Germinal center (tissue), 1 donor: ENCODE measurements at regions not wholly inside any gene's neighbourhood (a gene's known extent, or its start where the extent isn't known, plus 50 kb on each side); places are given as distances from the start of the nearest gene placed in this dataset.

Source experiments
- DNase-seq: peaks from one replicate; pipeline ENCODE4 v3.0.0; 2012; ENCODE audit warnings: mixed read lengths, low spot score

DNA sequence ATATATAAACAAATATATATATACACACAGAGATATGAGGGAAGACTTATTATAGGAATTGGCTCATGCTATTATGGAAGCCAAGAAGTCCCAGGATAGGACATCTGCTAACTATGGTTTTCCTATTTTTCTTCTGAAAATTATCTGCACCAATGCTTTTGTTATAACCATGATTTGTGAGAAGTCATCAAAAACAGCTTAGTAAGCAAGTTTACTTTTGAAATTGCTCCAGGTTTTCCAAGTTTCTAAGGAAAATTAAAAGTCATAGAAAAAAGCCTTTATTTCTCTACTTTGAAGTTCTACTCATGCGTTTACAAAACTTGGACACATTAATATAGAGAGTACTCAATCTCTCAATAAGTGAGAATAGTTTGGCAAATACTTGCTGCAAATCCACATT is 213.1 kb downstream of the TRAM1L1 start:
- DNase-seq = no peak

DNA sequence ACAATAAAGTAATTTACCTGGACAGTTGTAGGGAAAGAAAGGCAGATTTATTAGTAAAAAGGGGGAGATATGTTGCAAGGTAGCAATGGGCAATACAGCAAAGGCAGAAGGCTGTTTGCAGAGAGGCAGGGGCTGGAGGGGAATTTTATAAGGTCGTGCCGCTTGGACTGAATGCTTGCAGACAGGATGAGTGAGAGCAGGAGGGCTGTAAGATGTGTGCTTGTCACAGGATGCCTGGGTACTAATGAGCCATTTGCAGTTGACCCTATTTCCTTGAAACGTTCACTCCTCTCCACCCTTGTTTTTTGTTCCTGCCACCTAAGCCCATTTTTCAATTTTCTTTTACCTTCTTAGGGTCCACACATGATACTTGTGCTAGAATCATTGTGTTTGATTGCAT is 214.7 kb downstream of the TRAM1L1 start:
- DNase-seq = no peak

DNA sequence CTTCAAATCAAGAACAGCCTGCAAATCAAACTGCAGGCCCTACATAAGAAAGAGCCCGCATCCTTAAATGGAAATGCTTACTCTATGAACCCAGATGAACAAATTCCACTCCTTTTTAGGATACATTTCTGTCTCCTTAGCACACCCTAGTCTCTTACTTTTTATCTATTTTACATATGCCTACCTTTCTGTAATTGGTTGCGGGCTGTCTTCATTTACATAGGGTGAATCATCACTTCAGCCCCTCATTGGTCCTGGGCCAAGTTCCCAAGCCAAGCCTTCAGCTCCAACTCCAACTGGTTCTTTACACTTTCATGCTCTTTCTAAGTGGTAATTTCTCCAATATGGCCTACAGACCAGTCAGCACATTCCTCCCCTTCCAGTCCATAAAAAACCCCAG is 219.3 kb downstream of the TRAM1L1 start:
- no peak for DNase-seq

DNA sequence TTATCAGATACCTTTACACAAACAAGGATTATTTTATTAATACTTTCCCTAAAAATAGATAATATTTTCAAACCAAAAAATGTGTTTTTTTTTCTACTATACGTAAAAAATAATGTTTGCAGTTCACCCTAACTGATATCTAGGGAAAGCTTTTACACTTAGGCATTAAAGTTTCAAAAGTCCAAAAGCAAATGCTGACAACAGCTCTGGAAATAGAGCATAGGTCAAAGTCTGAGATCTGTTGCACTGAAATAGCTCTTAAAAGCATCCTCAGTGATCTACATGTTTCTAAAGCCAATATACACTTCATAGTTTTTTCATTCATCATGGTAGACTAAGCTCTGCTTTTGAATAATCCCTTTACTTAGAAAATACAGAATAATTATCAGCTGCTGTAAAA is 222.8 kb downstream of the TRAM1L1 start:
- DNase-seq = no peak

- DNase-seq = no peak
Observed at GRCh38 chr4:116860891-116861290, 224.5 kb downstream of the TRAM1L1 start.

DNA sequence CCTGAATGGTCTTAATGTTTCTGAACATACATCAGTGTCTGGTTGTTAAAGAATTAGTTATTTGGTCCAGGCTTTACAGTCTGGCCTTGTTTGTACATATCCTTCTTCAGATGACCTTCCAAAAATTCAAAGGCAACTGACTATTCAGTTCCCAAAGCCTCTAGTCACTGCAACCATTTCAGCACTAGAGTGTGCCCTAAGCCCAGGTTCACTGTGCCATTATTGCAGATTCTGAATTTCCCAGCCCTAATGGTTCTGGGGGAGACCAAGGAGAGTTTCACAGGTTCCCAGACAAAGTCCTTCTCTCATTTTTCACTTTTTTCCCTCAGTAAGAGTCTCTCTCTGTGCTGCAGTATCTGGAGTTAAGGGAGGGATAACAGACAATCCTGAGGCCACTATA is 235.8 kb downstream of the TRAM1L1 start:
- DNase-seq = no peak

GRCh38 chr4:116847616-116848015 is 237.8 kb downstream of the TRAM1L1 start:
- no peak for DNase-seq

GRCh38 chr4:116839826-116840225 is 245.6 kb downstream of the TRAM1L1 start:
- DNase-seq = no peak

DNA sequence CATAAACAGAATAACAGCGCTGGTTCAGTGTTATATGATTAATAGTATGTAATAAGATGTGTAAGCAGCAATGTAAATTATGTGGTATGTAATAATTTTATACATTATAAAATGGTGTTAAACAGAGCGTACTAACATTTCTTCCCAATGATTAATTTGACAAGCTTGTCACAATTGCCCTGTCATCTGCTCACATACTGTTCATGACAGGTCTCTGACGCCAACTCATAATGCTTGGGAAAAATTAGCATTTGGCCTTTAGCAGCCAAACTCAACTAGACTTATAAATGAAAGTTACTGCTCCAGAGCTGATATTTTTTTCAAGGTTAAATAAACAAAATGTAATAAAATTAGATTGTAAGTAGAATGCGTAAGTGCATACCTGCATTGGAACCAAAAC is 246.8 kb downstream of the TRAM1L1 start:
- no peak for DNase-seq

DNA sequence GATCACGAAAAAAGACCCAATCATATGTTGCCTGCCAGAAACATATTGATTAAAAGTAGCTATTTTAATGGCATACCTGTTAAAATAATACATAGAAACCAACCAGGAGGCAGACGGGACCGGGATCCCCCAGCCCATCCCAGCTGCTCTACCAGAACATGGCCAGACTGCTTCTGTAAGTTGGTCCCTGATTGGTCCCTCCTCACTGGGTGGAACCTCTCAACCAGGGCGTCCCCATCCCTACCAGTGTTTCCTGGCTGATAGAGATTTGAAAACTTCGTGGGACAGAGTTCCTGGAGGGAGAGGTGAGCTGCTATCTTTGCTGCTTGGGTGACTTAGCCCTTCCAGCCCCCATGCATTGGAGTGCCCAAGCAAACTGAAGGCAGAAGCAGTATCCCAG is 256.2 kb downstream of the TRAM1L1 start:
- DNase-seq = no peak

DNA sequence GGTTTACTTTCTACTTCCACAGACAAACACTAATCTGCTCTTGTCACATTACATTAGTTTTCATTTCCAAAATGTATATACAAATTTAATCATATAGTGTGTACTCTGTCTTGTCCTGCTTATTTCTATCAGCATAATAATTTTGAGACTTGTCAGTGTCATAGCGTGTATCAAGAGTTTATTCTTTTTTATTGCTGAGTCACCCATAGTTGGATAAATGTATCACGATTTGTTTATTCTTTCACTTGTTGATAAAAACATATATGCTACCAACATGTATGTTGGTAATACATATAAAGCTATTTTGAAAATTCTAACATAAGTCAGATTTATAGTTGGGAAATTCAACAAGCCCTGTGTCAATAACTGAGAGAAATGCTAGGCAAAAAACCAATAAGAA is 261.2 kb downstream of the TRAM1L1 start:
- no peak for DNase-seq

DNA sequence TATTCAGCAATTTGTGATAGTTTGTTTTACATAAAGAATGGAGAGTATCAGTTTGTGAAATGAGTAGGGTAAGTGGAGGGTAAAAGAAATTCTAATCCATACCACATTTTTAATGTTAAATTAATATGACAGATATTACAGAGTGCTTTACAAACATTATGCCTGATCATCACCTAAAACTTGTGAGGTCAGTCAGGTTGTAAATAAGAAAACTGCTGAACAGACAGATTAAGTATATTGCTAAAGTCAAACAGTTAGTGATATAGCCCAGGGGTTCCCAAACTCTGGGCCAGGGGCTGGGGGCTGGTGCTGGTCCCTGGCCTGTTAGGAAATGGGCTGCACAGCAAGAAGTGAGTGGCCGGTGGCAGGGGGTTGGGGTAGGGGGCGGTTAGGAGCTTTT is 273.6 kb downstream of the TRAM1L1 start:
- DNase-seq = no peak

DNA sequence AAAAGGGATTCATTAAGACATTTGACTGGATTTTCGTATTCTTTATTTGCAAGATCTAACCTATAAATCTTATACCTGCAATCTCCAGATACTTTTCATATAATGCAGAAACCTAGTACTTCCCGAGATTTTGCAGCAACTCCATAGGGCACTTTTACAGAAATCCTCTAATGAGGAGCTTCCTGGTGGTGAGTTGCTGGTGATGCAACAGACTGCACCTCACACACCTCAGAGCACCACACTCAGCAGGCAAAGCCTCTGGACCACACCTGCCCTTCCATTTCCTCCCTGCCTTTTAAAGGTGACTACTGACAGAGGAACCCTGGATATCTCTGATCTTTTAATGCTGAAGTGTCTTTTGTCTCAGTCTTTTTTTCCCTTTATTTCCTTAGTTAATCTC is 289.4 kb downstream of the TRAM1L1 start:
- no peak for DNase-seq

- no peak for DNase-seq
Observed at GRCh38 chr4:116788723-116789122, 296.7 kb downstream of the TRAM1L1 start.

- DNase-seq = no peak
Observed at GRCh38 chr4:116755051-116755450, 330.3 kb downstream of the TRAM1L1 start.

- no peak for DNase-seq
Observed at GRCh38 chr4:116752027-116752426, 333.3 kb downstream of the TRAM1L1 start.

GRCh38 chr4:116736756-116737155 is 348.6 kb downstream of the TRAM1L1 start:
- DNase-seq = no peak

DNA sequence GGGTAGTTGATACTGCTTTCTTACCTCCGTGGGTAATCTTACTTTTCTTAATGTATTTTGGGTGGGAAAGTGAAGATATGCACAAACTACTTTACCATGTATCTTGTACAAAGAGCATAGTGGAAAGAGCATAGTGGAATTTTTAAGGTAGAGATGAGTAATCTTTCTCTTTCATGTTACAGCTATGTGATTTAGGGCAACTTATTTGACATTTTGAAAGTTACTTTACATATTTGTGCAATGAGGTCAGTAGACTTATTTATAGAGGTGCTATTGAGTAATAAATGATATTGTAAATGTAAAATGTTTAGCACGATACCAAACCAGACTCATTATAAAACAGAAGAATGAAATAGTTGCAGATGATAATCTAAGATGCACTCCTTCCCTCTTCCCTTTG is 351.2 kb downstream of the TRAM1L1 start:
- DNase-seq = no peak

- no peak for DNase-seq
Observed at GRCh38 chr4:116733370-116733769, 352.0 kb downstream of the TRAM1L1 start.

DNA sequence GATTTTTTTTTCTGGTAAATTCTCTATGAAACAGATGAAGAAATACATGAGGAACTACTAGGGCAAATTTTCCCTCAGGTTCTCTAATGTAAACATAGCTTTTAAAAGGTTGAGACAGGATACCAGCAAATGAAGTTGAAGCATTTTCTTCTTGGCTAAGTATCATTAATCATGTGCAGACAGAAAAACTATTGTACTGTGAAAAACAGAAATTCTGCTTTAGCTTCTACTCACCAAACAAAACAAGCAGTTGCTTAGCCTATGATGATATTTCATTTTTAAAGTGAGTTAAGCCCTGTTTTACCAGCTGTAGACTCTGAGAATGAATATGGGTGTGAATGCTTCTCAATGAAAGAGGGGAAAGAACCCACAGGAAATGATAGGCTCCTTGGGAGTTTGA is 358.9 kb downstream of the TRAM1L1 start:
- DNase-seq = no peak

- DNase-seq = no peak
Observed at GRCh38 chr4:116724249-116724648, 361.1 kb downstream of the TRAM1L1 start.

GRCh38 chr4:116705466-116705865 is 379.9 kb downstream of the TRAM1L1 start:
- no peak for DNase-seq

DNA sequence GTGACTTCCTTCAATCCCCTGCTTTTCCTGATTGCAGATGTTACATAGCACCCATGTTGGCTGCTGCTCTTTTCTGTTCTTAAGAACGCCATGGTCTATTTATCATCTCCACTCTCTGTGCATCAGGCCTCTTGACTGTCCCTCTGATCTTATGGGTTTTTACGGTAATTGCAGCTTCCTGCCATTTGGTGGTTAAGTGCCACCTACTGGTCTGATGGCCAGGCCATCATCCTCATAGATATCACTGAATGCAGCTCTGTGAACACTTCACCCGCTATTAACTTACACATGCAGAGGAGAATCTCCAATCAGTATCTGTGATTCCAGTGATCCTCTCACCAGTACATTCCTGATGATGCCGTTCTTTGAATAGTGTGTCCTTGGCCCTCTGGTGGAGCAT is 382.4 kb downstream of the TRAM1L1 start:
- no peak for DNase-seq

DNA sequence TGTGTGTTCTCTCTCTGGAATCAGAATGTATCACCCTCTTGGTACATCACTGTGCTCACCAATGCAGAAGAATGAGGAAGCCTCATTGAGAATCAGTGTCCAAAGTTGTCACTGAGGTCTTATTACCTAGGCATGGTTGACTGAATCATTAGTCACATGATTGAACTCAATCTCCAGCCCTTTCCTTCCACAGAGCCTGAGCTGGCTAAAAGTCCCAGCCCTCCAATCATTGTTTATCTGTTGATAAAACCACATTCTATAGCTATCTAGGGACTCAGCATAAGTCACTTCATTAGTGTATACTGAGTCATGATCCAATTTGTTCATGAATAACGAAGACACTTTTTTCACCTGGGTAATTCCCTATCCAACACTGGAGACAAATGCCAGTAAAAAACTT is 396.8 kb downstream of the TRAM1L1 start:
- DNase-seq = no peak

DNA sequence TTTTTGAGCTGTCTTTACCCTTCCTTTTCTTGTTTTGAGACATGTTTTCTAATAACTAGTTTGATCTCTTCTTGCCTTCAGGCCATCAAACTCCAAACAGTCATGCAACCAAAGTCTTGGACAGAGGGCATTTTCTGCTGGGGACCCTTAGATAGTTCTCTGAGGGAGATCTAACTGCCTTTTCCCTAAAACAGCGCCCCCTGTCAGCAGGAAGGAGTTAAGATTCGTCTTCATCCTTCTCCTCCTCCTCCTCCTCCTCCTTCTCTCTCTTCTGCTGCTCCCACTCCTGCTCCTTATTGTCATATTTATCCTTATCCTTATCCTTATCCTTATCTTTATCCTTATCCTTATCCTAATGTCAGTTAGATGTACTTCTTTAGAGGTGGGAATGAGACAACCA is 417.2 kb downstream of the TRAM1L1 start:
- DNase-seq = no peak
